ENCODE measurements at regions not wholly inside any gene's neighbourhood (a gene's known extent, or its start where the extent isn't known, plus 50 kb on each side); places are given as distances from the start of the nearest gene placed in this dataset.

DNA sequence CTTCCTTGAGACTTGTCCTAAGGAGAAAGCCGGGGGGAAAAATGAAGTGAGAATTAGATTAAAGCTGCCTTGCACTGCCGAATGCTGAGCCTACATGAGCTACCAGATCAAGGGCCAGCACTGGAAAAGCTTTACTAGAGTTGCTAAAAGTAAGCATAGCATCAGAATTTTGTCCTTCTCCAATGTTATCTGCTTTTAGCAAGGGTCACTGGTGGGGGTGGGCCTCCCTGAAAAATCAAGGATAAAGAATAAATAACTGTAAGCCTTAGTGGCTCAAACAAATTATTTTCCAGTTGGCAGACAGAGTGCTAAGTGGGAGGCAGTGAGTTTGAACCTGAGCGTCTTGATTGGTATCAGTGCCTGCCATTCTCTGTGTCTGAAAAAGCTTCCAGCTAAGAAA lies 310.5 kb upstream of the PITX2 start:
- ATAC-seq: no peak
- intact Hi-C loops (cut with micrococcal nuclease; ENCODE audit: unreplicated experiment) (no loop called here), in situ Hi-C loops (cut with MboI) (no loop called here)
- Histone ChIP-seq H3K27me3 (replicated peaks in 1 of 2; ENCODE audit: control insufficient read depth in 2 of 2, insufficient read depth in 2 of 2, low read length in 1 of 2) (no peaks in the 10 kb centered on the region), H2AFZ (ENCODE audit: control insufficient read depth, low read depth, low read length) (no peak overlapping the region), H3K4me2 (ENCODE audit: control insufficient read depth, insufficient read depth) (no peak overlapping the region), H3K9ac (ENCODE audit: control insufficient read depth, insufficient read depth, low read length) (no peak overlapping the region), H3K36me3 (ENCODE audit: control insufficient read depth in 2 of 2, insufficient read depth in 2 of 2, low read length in 1 of 2) (no peaks in the 10 kb centered on the region), H3K79me2 (ENCODE audit: control insufficient read depth, insufficient read depth, low read length) (no peaks in the 10 kb centered on the region), H3K4me1 (ENCODE audit: control insufficient read depth, insufficient read depth, low read length) (no peaks in the 10 kb centered on the region), H3K27ac (ENCODE audit: control insufficient read depth, insufficient read depth) (no peak overlapping the region), H3K9me3 (replicated peaks; ENCODE audit: control insufficient read depth, insufficient read depth, low read length) (no peaks in the 10 kb centered on the region), H3K4me3 (no peak overlapping the region), H4K20me1 (ENCODE audit: control insufficient read depth, insufficient read depth) (no peaks in the 10 kb centered on the region)
- 8% methylated on average over 2 of the region's 3 CpGs for WGBS (ENCODE audit: insufficient coverage, insufficient replicate concordance, low lambda C conversion rate, missing lambda C conversion rate)
- ChIA-PET CTCF (interaction anchor here (1.5 kb wide), 1 partner anchor 25 kb away, joined by 4 read pairs; no protein-coding TSS in a partner anchor), RAD21 (ENCODE audit: unreplicated experiment) (no interaction called here), SMC1A (ENCODE audit: uncharacterized antibody, unreplicated experiment) (no interaction called here), POLR2A (interaction anchor here (0.7 kb wide), 1 partner anchor 19 kb away, joined by 4 read pairs; no protein-coding TSS in a partner anchor)
- DNase-seq (ENCODE audit: low read depth, low spot score): no peak
- BruUV-seq (replicated peaks): no TSS peak
- no peak for TF ChIP-seq CHD2 (IDR thresholded peaks at IDR 0.05; ENCODE audit: borderline replicate concordance, low read depth, low read length)
- FAIRE-seq: no peak

DNA sequence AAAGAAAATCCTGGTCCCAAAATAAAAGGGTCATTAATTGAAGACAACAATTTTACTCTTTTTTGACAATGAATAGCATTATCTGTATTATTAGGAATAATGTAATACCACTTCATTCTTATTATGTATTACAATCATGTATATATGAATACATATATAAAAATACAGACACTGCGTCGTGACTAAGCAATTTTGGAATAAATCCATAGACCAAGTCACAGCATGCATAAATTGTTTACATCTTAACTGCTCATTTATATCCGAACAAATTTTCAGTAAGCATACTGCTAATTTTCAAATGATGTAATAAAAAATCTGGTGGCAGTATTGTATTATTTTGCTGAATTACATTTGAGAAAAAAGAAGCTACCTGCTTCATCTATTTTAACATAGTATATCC lies 321.6 kb upstream of the PITX2 start:
- no peak for DNase-seq (ENCODE audit: low read depth, low spot score)
- RAD21 ChIA-PET (ENCODE audit: unreplicated experiment): no interaction called here
- POLR2A ChIA-PET: no interaction called here
- no peaks in the 10 kb centered on the region for H3K79me2 ChIP-seq (ENCODE audit: control insufficient read depth, insufficient read depth, low read length)
- no peaks in the 10 kb centered on the region for H3K36me3 ChIP-seq (ENCODE audit: control insufficient read depth in 2 of 2, insufficient read depth in 2 of 2, low read length in 1 of 2)
- no peak overlapping the region for H3K4me2 ChIP-seq (ENCODE audit: control insufficient read depth, insufficient read depth)
- H3K4me3 ChIP-seq: no peak overlapping the region
- CTCF ChIA-PET: no interaction called here
- H3K9me3 ChIP-seq (replicated peaks; ENCODE audit: control insufficient read depth, insufficient read depth, low read length): no peaks in the 10 kb centered on the region
- FAIRE-seq: no peak
- in situ Hi-C loops (cut with MboI): no loop called here
- BruUV-seq (replicated peaks): no TSS peak
- no peaks in the 10 kb centered on the region for H3K4me1 ChIP-seq (ENCODE audit: control insufficient read depth, insufficient read depth, low read length)
- no peak overlapping the region for H3K27ac ChIP-seq (ENCODE audit: control insufficient read depth, insufficient read depth)
- H3K27me3 ChIP-seq (replicated peaks in 1 of 2; ENCODE audit: control insufficient read depth in 2 of 2, insufficient read depth in 2 of 2, low read length in 1 of 2): no peaks in the 10 kb centered on the region
- ATAC-seq: no peak
- H4K20me1 ChIP-seq (ENCODE audit: control insufficient read depth, insufficient read depth): no peaks in the 10 kb centered on the region
- WGBS (ENCODE audit: insufficient coverage, insufficient replicate concordance, low lambda C conversion rate, missing lambda C conversion rate): 28% methylated on average over 3 of the region's 3 CpGs
- TF ChIP-seq EED (IDR thresholded peaks at IDR 0.05; ENCODE audit: low read depth) (no peak), BMI1 (IDR thresholded peaks at IDR 0.05; ENCODE audit: borderline replicate concordance) (no peak), ZNF24 (IDR thresholded peaks at IDR 0.05) (no peak), HDGF (IDR thresholded peaks at IDR 0.05) (no peak), NFXL1 (IDR thresholded peaks at IDR 0.05; ENCODE audit: borderline replicate concordance) (no peak), SUZ12 (IDR thresholded peaks at IDR 0.05; ENCODE audit: unreplicated experiment) (no peak), CREM (IDR thresholded peaks at IDR 0.05; ENCODE audit: low read depth) (no peak), ZZZ3 (IDR thresholded peaks at IDR 0.05; ENCODE audit: control insufficient read depth, insufficient read length, low read depth) (no peak), TCF3 (IDR thresholded peaks at IDR 0.05; ENCODE audit: borderline replicate concordance, insufficient read depth, low read depth, low read length) (no peak), IKZF2 (IDR thresholded peaks at IDR 0.05) (no peak), RUNX3 (IDR thresholded peaks at IDR 0.05; ENCODE audit: low read length) (no peak)
- TF ChIP-seq, protein P1, sequence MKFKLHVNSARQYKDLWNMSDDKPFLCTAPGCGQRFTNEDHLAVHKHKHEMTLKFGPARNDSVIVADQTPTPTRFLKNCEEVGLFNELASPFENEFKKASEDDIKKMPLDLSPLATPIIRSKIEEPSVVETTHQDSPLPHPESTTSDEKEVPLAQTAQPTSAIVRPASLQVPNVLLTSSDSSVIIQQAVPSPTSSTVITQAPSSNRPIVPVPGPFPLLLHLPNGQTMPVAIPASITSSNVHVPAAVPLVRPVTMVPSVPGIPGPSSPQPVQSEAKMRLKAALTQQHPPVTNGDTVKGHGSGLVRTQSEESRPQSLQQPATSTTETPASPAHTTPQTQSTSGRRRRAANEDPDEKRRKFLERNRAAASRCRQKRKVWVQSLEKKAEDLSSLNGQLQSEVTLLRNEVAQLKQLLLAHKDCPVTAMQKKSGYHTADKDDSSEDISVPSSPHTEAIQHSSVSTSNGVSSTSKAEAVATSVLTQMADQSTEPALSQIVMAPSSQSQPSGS (IDR thresholded peaks at IDR 0.05; ENCODE audit: low read length): no peak
- intact Hi-C loops (cut with micrococcal nuclease; ENCODE audit: unreplicated experiment): no loop called here
- no peak overlapping the region for H3K9ac ChIP-seq (ENCODE audit: control insufficient read depth, insufficient read depth, low read length)
- SMC1A ChIA-PET (ENCODE audit: uncharacterized antibody, unreplicated experiment): no interaction called here
- H2AFZ ChIP-seq (ENCODE audit: control insufficient read depth, low read depth, low read length): no peak overlapping the region
